GM10266 (cell line): ENCODE measurements at regions not wholly inside any gene's neighbourhood (a gene's known extent, or its start where the extent isn't known, plus 50 kb on each side); places are given as distances from the start of the nearest gene placed in this dataset.

ENCODE experiments used
- DNase-seq: peaks from one replicate; pipeline ENCODE4 v3.0.0; 2012; ENCODE audit errors: extremely low spot score
- TF ChIP-seq, protein P1 (sequence below): IDR thresholded peaks from 2 replicates; pipeline ENCODE4 v1.5.1; 2012; ENCODE audit warnings: mild to moderate bottlenecking, low read depth; ENCODE audit not compliant: control insufficient read depth, insufficient read depth; ENCODE audit errors: missing control alignments

DNA sequence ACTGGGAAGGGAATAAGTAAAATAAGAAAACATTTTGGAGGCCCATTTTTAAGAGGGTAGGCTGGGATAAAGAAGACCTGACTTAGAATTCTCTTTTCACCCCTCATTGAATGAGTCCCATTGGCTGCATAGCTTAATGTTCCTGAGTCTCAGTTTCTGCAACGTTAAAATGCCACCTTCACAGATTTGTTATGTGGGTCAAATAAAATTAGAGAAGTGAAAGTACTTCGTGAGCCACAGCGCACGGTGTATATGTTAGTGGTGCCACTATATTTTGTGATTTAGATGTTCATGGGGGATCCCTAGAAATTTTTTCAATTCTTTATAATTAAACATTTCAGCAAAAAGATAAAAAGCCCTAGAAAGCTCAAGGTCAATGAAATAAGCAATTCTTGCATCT lies 109.2 kb upstream of the HS3ST1 start:
- DNase-seq = no peak
- TF ChIP-seq, protein P1, sequence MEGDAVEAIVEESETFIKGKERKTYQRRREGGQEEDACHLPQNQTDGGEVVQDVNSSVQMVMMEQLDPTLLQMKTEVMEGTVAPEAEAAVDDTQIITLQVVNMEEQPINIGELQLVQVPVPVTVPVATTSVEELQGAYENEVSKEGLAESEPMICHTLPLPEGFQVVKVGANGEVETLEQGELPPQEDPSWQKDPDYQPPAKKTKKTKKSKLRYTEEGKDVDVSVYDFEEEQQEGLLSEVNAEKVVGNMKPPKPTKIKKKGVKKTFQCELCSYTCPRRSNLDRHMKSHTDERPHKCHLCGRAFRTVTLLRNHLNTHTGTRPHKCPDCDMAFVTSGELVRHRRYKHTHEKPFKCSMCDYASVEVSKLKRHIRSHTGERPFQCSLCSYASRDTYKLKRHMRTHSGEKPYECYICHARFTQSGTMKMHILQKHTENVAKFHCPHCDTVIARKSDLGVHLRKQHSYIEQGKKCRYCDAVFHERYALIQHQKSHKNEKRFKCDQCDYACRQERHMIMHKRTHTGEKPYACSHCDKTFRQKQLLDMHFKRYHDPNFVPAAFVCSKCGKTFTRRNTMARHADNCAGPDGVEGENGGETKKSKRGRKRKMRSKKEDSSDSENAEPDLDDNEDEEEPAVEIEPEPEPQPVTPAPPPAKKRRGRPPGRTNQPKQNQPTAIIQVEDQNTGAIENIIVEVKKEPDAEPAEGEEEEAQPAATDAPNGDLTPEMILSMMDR = no peak

DNA sequence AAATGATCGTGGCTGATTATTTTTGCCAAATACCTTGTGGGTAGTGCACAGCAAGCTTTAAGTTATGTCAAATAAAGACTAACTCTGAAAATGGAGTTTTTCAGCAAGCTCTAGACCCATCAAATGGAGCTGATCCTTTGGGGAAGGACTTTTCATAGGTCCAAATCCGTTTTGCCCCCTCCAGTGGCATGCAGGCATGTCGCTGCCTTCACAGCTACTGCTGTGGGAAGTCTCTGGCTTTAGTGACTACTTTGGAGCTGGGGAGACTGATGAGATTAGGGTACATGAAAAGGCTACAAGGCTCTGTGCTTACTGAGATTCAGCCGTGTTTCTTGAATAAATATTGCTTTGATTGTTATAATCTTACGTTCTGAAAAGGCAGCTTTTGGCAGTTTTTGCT lies 106.6 kb upstream of the HS3ST1 start:
- TF ChIP-seq, protein P1 = no peak
- no peak for DNase-seq

DNA sequence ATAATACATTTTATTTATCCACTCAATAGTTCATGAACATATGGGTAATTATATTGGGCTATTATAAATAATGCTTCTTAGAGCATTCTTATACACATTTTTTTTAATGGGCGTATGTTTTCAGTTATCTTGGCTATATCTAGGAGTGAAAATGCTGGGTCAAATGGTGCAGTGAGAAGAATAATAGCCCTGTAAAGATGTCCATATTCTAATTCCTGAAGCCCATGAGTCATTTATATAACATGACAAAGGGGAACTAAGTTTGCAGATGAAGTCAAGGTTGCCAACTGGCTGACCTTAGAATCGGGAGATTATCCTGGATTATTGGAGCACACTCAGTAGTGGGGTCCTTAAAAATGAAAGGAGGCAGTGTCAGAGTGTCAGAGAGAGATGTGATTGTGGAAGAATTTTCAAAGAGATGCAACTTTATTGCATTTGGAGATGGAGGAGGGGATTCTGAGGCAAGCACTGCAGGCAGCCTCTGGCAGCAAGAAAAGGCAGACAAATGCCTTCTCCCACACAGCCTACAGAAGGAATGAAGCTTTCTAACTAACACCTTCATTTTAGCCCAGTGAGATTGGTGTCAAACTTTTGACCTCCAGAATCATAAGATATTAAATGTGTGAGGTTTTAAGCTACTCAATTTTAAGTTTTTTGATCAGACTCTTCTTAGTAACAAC lies 106.1 kb upstream of the HS3ST1 start:
- DNase-seq = no peak
- TF ChIP-seq, protein P1 = no peak

DNA sequence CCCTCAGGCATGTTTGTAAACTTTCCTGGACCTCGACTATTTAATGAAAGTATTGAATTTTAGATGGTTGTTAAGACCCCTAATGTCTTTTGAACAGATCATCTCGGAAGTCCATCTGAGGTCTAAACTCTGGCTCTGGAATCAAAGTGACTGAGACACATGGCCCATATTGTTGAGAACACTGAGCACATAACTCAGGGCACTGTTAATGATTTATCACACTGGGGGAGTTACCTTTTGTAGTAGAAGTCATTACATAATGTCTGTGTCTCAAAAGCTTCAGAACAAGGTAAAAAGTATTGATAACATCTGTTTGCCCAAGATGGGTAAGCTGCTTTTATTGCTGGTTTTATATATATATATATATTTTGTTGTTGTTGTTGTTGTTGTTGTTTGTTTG lies 103.4 kb upstream of the HS3ST1 start:
- TF ChIP-seq, protein P1 = no peak

DNA sequence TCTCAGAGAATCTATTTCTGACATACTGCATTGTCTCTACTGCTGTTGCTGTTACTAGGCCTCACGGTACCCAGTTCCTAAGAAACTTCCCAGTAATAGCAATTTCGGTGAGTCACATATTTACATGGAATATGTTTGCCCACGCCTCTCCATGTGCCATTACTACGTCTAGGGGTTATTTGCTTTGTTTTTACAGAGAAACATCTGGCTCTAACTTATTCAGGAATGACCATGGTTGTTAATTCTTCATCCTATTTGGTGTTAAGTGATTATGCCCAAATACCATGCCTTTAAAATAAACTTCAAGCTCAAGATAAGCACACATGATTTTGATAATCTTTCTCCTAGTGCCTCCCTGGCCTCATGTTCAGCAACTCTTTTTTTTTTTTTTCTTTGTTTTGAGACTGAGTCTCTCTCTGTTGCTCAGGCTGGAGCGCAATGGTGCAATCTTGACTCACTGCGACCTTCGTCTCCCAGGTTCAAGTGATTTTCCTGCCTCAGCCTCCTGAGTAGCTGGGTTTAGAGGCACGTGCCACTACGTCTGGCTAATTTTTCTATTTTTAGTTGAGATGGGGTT lies 101.0 kb upstream of the HS3ST1 start:
- DNase-seq = no peak
- TF ChIP-seq, protein P1 = no peak

More for the DNA sequence above, 103.4 kb upstream of the HS3ST1 start:
- DNase-seq = no peak

DNA sequence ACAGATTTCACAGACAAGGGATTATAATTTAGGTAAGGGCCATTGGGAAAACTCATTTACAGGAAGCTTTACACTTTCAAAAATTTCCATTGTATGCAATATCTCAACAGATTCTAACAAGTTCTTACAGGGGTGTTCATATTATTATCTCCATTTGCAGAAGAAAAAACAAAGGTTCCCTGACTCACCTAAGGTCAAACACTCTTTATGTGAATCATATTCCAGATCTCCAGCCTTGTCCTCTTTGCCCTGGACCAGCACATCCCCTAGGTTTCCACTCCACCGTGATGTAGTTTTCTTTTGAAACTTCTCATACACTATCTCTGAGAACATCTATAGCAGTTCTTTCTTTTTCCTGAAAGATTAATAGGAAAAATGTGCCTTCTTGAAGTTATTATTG lies 96.4 kb upstream of the HS3ST1 start:
- TF ChIP-seq, protein P1 = no peak
- DNase-seq = no peak

DNA sequence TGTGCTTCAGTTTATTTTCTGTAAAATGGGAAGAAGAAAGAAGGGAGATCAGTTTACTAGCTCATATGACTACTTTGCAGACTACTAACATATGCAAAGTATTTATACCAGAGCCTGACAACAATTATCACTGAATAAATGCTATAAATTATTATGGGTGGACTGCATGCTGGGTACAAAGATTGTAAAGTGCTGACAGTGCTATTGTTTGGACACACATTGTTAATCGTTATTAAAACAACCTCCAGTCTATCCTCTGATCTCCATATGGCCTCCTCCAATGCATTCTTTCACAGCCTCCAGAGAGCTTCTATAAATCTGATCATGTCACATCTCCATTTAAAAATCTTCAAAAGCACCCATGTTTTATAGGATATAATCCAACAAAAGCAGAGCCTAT lies 90.1 kb upstream of the HS3ST1 start:
- TF ChIP-seq, protein P1 = no peak
- no peak for DNase-seq
